Mammary epithelial cell (primary cell): ENCODE measurements at regions not wholly inside any gene's neighbourhood (a gene's known extent, or its start where the extent isn't known, plus 50 kb on each side); places are given as distances from the start of the nearest gene placed in this dataset.

Experiments
- EZH2 ChIP-seq: IDR thresholded peaks from 2 replicates; pipeline ENCODE4 v1.6.1; 2012; ENCODE audit warnings: low read length, inconsistent platforms, borderline replicate concordance
- TF ChIP-seq, protein P1 (sequence below), 2 donors: IDR thresholded peaks in 1 of 2; conservative IDR thresholded peaks in 1 of 2; 2 replicates each; pipeline ENCODE4 v1.5.1; 2011 to 2012; ENCODE audit warnings: inconsistent platforms in 2 of 2, low read length in 2 of 2, mild to moderate bottlenecking in 2 of 2, control low read depth in 1 of 2, low read depth in 1 of 2; ENCODE audit not compliant: insufficient read depth in 1 of 2; ENCODE audit errors: extremely low read depth in 1 of 2

DNA sequence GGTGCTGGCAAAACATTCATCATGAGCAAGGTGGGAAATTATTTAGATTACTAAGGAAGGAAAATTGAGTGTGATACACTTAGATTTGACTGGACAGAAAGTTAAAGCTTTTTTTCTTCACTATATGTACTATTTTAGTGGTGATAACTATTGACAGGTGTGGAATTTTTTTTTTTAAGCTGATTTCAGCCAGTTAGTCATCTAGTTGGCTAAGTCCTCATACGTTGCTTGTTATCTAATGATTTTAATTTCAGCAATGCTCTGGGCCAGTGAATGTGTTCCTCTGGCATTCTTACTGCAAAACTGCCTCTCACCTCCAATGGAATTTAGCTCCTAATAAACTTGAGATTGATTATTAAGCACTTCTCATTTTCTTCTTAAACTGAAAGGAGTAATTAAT, 1223.2 kb upstream of the ACVR2A start:
- TF ChIP-seq, protein P1, sequence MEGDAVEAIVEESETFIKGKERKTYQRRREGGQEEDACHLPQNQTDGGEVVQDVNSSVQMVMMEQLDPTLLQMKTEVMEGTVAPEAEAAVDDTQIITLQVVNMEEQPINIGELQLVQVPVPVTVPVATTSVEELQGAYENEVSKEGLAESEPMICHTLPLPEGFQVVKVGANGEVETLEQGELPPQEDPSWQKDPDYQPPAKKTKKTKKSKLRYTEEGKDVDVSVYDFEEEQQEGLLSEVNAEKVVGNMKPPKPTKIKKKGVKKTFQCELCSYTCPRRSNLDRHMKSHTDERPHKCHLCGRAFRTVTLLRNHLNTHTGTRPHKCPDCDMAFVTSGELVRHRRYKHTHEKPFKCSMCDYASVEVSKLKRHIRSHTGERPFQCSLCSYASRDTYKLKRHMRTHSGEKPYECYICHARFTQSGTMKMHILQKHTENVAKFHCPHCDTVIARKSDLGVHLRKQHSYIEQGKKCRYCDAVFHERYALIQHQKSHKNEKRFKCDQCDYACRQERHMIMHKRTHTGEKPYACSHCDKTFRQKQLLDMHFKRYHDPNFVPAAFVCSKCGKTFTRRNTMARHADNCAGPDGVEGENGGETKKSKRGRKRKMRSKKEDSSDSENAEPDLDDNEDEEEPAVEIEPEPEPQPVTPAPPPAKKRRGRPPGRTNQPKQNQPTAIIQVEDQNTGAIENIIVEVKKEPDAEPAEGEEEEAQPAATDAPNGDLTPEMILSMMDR (conservative IDR thresholded peaks at IDR 0.05 in 1 of 2, IDR thresholded peaks at IDR 0.05 in 1 of 2; ENCODE audit: extremely low read depth in 1 of 2, insufficient read depth in 1 of 2, low read depth in 1 of 2, low read length in 2 of 2) = no peak
- TF ChIP-seq EZH2 = no peak
